HEK293 (cell line): ENCODE measurements at regions not wholly inside any gene's neighbourhood (a gene's known extent, or its start where the extent isn't known, plus 50 kb on each side); places are given as distances from the start of the nearest gene placed in this dataset.
A peak's percentile ranks its signal among the peaks of the same experiment; 100 is the strongest.
"Not testable (repeated sequence)": the region's sequence is repeated elsewhere in the genome, so short reads cannot be mapped to it uniquely, and the experiment has no call there.

Experiments used
- CTCF ChIA-PET: fragments of 350-600 bp; formaldehyde crosslinking; extraction: SDS; loops from one replicate; lab custom pipeline; 2021; ENCODE audit warnings: antibody characterized with exemption; lab: Yijun Ruan, JAX
- POLR2A ChIA-PET: fragments of 300-600 bp; formaldehyde crosslinking; extraction: SDS; loops from one replicate; lab custom pipeline; 2020; ENCODE audit warnings: antibody characterized with exemption, inconsistent platforms; lab: Yijun Ruan, JAX
- H3K27ac ChIP-seq: fragments of 200-500 bp; sonication (Bioruptor generic); 2 replicates; pipeline ENCODE4 v1.5.1; 2014; ENCODE audit warnings: low read depth, low read length, control low read depth, inconsistent platforms; ENCODE audit errors: extremely low read depth
- H3K36me3 ChIP-seq, 2 experiments: fragments of 200-500 bp in 1 of 2; sonication (Bioruptor generic) in 1 of 2; 1 replicate in 1 of 2; 2 replicates in 1 of 2; pipeline ENCODE4 v1.5.1; 2014 to 2017; ENCODE audit warnings: inconsistent platforms in 2 of 2, low read length in 2 of 2; ENCODE audit not compliant: control insufficient read depth in 2 of 2, insufficient read depth in 1 of 2
- H3K4me1 ChIP-seq: fragments of 200-500 bp; sonication (Bioruptor generic); 2 replicates; pipeline ENCODE4 v1.5.1; 2014; ENCODE audit warnings: mild to moderate bottlenecking, low read length, inconsistent platforms; ENCODE audit not compliant: control insufficient read depth, insufficient read depth
- H3K4me3 ChIP-seq: 2 replicates; pipeline ENCODE4 v1.5.1; 2011; ENCODE audit warnings: low read depth, mild to moderate bottlenecking, control low read depth, low read length, moderate library complexity
- H3K9me3 ChIP-seq: fragments of 200-500 bp; sonication (Bioruptor generic); 2 replicates; pipeline ENCODE4 v1.5.1; 2014; ENCODE audit warnings: low read depth, low read length, inconsistent platforms; ENCODE audit not compliant: control insufficient read depth, insufficient read depth
- PRDM1 ChIP-seq: fragments of 450-650 bp; formaldehyde crosslinking; IDR thresholded peaks from 2 replicates; pipeline ENCODE4; 2016; ENCODE audit warnings: missing biosample characterization, missing genetic modification characterization
- ZNF366 ChIP-seq: fragments of 450-650 bp; formaldehyde crosslinking; conservative IDR thresholded peaks from 2 replicates; pipeline ENCODE4 v1.5.1; 2016; ENCODE audit warnings: missing biosample characterization, missing genetic modification characterization
- TF ChIP-seq, protein P1 (sequence below): fragments of 450-650 bp; formaldehyde crosslinking; IDR thresholded peaks from 2 replicates; pipeline ENCODE4 v1.5.1; 2016; ENCODE audit warnings: missing biosample characterization, missing genetic modification characterization, low read depth

DNA sequence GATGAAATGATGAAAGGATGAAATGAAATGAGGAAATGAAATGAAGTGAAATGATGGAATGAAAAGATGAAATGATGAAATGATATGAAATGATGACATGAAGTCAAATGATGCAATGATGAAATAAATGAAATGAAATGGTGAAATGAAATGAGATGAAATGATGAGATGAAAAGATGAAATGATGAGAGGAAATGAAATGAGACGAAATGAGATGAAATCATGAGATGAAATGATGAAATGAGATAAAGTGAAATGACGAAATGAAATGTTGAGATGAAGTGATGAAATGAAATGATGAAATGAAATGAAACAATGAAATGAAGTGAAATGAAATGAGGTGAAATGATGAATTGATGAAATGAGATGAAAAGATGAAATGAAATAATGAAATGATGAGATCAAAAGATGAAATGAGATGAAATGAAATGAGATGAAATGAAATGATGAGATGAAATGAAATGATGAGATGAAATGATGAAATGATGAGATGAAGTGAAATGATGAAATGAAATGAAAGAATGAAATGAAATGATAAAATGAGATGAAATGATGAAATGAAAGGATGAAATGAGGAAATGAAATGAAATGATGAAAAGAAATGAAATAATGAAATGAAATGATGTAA, 131.7 kb upstream of the TP53TG3D start:
- H3K36me3 ChIP-seq, POLR2A ChIA-PET, H3K4me3 ChIP-seq, H3K9me3 ChIP-seq, H3K4me1 ChIP-seq, H3K27ac ChIP-seq, CTCF ChIA-PET: not testable (repeated sequence)
- TF ChIP-seq ZNF366 (tag by site-specific recombination) (peak; percentile 63), PRDM1 (tag by site-specific recombination) (peak; percentile 86)
- TF ChIP-seq, protein P1, sequence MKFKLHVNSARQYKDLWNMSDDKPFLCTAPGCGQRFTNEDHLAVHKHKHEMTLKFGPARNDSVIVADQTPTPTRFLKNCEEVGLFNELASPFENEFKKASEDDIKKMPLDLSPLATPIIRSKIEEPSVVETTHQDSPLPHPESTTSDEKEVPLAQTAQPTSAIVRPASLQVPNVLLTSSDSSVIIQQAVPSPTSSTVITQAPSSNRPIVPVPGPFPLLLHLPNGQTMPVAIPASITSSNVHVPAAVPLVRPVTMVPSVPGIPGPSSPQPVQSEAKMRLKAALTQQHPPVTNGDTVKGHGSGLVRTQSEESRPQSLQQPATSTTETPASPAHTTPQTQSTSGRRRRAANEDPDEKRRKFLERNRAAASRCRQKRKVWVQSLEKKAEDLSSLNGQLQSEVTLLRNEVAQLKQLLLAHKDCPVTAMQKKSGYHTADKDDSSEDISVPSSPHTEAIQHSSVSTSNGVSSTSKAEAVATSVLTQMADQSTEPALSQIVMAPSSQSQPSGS (tag by site-specific recombination): peak; percentile 12; the same call in 1 of the 2 replicates

DNA sequence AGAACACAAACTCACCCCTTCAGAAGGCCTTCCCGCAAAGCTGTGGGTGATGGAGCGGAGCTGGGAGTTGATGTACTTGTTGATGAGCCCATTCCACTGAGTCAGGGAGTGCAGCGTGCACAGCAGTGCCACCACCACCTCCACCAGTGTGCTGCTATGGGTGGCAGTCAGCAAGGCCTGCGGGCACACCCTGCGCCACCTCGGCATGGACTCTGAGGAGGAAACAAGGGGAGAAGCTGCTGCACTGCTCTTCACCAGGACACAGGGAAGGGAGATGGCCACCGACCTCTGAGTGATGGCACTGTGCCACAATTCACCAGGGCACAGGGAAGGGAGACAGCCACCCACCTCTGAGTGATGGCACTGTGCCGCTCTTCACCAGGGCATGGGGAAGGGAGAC, 100.7 kb upstream of the TP53TG3D start:
- POLR2A ChIA-PET, H3K4me3 ChIP-seq, H3K36me3 ChIP-seq, CTCF ChIA-PET, H3K4me1 ChIP-seq, H3K27ac ChIP-seq, H3K9me3 ChIP-seq: not testable (repeated sequence)

DNA sequence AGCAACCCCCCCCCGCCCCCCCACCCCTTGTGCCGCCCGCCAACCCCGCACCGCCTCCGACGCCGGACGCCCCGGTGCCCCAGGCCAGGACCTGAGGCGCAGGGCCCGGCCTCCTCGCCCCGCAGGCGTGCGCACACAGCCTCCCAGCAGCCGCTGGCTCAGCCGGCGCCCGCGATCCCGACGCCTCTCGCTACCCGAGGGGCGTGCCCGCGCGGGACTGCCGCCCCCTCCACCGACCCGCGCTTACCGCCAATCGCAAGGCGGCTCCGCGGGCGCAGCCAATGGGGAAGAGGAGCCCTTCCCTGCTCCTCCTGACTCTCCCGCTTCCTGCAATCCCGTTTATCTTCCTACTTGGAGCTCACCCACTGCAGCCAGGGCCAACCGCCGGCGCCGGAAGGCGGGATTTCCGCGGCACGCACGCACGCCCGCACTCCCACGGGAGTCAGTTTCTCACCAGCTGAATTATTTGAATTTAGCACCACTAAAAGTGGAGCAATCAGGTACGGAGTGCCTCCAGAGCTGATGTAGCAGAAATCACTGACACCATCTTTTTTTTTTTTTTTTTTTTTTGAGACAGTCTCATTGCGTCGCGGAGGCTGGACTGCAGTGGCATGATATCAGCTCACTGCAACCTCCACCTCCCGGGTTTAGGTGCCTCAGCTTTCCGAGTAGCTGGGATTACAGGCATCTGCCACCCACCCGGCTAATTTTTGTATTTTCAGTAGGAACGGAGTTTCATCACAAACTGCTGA, 65.0 kb upstream of the TP53TG3D start:
- H3K36me3 ChIP-seq, H3K27ac ChIP-seq, H3K4me3 ChIP-seq, CTCF ChIA-PET, POLR2A ChIA-PET, H3K9me3 ChIP-seq, H3K4me1 ChIP-seq: not testable (repeated sequence)

DNA sequence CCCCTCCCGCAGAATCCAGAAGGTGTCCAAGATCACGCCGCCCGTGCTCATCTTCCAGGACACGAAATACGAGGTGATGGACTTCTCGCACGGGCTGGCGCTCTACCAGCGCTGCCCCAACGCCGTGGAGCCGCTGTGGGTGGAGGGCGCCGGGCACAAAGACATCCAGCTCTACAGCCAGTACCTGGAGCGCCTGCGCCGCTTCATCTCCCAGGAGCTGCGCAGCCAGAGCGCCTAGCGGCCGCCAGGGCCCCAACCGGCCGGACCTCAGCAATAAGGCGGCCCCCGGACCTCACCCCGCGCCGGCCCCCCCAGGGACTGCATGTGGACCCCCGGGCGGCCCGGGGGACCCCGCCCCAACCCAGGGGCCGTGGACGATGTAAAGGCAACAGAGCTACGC, 50.5 kb upstream of the TP53TG3D start:
- H3K4me1 ChIP-seq, H3K4me3 ChIP-seq, H3K27ac ChIP-seq, H3K36me3 ChIP-seq, CTCF ChIA-PET, POLR2A ChIA-PET, H3K9me3 ChIP-seq: not testable (repeated sequence)
